NCI-H2196 (cell line): ENCODE measurements at regions not wholly inside any gene's neighbourhood (a gene's known extent, or its start where the extent isn't known, plus 50 kb on each side); places are given as distances from the start of the nearest gene placed in this dataset.

Experiments
- DNase-seq: peaks from one replicate; lab custom pipeline; 2025; ENCODE audit not compliant: unreplicated experiment; lab: John Stamatoyannopoulos, UW

- no peak for DNase-seq
These were observed 397.1 kb downstream of the TLE1 start for GRCh38 chr9:81292056-81292805.

- DNase-seq: no peak
These were observed 399.7 kb downstream of the TLE1 start for GRCh38 chr9:81289622-81290021.

- no peak for DNase-seq
These were observed 421.3 kb downstream of the TLE1 start for GRCh38 chr9:81268048-81268447.

GRCh38 chr9:81266674-81267073 is 422.7 kb downstream of the TLE1 start:
- no peak for DNase-seq

- DNase-seq: no peak
These were observed 423.3 kb downstream of the TLE1 start for GRCh38 chr9:81266086-81266485.

GRCh38 chr9:81264516-81264915 is 424.8 kb downstream of the TLE1 start:
- no peak for DNase-seq

- DNase-seq: no peak
These were observed 429.5 kb downstream of the TLE1 start for GRCh38 chr9:81259896-81260295.

- DNase-seq: no peak
These were observed 433.0 kb downstream of the TLE1 start for GRCh38 chr9:81256368-81256767.

- no peak for DNase-seq
These were observed 438.7 kb downstream of the TLE1 start for GRCh38 chr9:81250606-81251005.

- DNase-seq: no peak
These were observed 439.3 kb downstream of the TLE1 start for GRCh38 chr9:81250041-81250440.

GRCh38 chr9:81245254-81245956 is 443.9 kb downstream of the TLE1 start:
- DNase-seq: no peak

GRCh38 chr9:81244631-81245030 is 444.7 kb downstream of the TLE1 start:
- no peak for DNase-seq

- DNase-seq: no peak
These were observed 446.5 kb downstream of the TLE1 start for GRCh38 chr9:81242866-81243265.

GRCh38 chr9:81239388-81239787 is 450.0 kb downstream of the TLE1 start:
- no peak for DNase-seq

- DNase-seq: no peak
These were observed 451.6 kb downstream of the TLE1 start for GRCh38 chr9:81237565-81238231.

GRCh38 chr9:81234924-81235610 is 454.3 kb downstream of the TLE1 start:
- DNase-seq: no peak

- DNase-seq: no peak
These were observed 458.3 kb downstream of the TLE1 start for GRCh38 chr9:81231011-81231410.

- no peak for DNase-seq
These were observed 461.7 kb downstream of the TLE1 start for GRCh38 chr9:81227507-81228245.

GRCh38 chr9:81225596-81225995 is 463.8 kb downstream of the TLE1 start:
- DNase-seq: no peak

GRCh38 chr9:81224166-81225081 is 464.9 kb downstream of the TLE1 start:
- no peak for DNase-seq
